ENCODE measurements at regions not wholly inside any gene's neighbourhood (a gene's known extent, or its start where the extent isn't known, plus 50 kb on each side); places are given as distances from the start of the nearest gene placed in this dataset.
"Not testable (repeated sequence)": the region's sequence is repeated elsewhere in the genome, so short reads cannot be mapped to it uniquely, and the experiment has no call there.

- no peak for DNase-seq (ENCODE audit: low spot score)
Measured at GRCh38 chr4:3648731-3649130, 116.5 kb upstream of the LRPAP1 start.

DNA sequence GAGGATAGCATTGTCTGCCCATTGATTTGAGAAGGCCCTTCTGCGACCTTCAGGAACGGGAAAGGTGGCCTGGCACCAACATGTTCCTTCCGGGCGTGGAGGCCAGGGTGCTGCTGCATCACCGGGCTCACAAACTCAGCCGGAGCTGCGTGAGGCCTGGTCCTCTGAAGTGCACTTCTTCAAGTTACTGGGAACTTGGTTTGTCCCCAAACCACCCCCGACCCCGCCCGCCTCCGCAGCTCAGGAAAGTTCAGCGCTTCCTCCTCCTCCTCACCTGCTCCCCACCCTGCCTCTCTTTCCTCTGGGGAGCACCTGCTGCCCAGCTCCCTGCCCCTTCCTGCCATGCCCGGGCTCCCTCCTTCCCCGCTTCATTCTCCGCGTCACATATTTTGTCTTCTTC is 116.0 kb upstream of the LRPAP1 start:
- DNase-seq (ENCODE audit: low spot score) = no peak

DNA sequence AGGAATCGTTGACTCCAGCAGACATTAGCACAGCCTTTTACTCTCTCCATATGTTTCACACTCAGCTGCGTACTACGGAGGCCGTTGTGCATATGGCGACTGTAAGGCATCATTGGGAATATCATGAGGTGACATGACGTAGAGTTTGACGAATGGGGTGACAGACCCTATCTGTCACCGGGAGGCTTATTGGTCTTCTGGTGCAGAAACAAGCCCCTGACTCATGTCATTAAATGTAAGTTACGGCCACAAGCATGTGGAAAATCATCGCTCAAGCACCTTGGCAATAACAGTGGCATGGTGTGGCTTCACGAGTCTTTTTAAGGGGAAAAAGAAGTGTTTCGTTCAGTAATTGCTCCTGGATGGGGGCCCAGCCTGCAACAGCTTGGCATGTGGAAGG is 115.2 kb upstream of the LRPAP1 start:
- no peak for DNase-seq (ENCODE audit: low spot score)

DNA sequence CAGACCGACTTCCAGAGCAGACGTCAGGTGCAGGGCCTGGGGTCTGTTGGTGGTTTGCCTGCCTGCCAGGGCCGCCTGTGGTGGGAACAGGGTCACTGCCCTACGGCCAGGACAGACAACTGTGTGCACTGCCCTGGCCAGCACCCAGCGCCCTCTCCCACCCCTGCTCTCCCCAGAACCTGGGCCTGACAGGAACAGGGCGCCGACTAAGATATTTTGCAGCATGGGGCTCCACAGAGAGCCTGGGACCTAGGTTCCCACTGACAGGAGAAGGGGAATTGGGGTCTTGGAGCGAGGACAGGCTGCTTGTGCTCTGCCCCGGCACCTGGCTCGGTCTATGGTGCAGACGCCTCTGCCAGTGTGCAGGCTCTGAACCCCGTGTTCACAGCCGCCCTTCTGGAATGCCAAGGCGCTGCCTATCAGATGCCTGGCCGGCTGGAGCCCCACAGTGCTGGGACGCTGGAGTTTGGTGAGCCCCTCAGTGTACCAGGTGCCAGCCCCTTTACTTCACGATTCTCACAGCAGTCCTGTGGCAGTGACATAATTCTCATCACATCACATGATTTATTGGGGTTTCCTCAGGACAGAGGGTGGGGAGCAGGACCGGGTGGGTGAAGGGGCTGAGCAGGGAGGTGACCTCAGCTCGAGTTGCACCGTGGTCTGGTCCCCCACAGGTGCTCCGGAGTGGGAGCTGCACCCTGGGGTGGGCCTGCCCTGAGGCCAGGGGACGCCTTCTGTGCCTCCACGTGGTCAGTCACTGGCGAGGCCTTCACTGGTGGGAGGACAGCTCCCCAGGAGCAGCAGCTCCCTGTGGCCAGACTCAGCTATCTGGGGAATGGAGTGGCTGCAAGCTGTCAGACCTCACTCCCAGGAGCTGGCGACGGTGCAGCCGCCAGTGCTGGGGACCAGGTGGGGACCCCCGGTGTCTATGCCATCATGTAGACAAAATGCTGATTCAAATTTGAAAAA is 113.8 kb upstream of the LRPAP1 start:
- no peak for DNase-seq (ENCODE audit: low spot score)

DNA sequence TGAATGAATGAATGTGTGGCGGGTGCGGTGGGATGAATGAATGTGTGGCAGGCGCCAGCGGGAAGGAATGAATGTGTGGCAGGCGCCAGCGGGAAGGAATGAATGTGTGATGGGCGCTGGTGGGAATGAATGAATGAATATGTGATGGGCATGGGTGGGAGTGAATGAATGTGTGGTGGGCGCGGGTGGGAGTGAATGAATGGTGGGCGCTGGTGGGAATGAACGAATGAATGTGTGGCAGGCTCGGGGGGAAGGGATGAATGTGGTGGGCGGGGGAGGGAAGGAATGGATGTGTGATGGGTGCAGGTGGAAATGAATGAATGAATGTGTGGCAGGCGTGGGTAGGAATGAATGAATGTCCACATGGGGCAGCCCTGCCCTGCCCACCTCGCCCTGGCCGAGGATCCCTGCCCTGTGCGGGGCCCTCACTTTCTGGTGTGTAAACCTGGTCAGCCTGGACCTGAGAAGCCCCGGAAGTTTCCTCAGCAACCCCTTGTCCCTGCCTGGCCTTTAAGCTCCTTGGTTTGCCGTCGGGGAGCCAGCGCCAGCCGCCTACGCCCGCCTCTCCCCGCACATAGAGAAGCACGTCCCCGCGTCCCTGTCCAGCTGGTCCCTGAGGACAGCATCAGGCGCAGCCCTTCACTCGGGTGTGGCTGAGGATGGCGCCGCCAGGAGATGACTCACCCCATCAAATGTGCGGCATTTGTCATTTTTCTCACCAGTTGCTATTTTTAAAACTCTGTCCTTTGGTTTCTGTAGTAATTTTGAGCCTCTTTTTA is 112.8 kb upstream of the LRPAP1 start:
- no peak for DNase-seq (ENCODE audit: low spot score)

GRCh38 chr4:3643518-3644433 is 111.6 kb upstream of the LRPAP1 start:
- no peak for DNase-seq (ENCODE audit: low spot score)

DNA sequence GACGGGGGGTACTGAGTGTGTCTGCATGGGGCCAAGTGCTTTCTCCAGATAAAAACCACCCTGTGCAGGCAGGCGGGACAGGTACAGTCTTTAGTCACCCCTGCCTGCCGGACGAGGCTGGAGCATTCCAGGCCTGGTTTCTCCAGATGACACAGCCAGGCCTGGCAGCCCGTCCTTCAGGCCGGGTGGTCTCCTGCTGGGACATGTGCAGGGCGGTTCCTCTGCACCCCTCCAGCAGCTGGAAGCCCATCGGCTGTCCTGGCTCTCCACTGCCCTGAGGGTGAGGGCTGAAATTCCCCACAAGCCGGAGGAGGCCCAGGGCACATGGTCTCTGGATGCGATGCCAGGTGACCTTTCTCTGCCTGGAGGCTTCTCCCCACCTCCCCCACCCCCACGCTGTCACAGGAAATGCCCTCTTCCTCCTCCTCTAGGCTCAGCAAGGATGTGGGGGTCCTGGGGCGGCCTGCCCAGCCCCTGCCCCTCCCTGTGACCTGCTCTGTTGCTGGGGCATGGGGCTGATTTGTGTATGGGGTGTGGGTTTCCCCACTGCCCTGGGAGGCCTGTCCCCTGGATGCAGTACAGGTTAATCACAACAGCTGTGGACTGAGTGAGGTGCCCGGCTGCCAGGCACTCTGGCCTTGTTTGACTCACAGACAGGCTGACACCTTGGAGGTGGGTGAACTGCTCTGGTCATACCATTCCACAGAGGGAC is 110.7 kb upstream of the LRPAP1 start:
- no peak for DNase-seq (ENCODE audit: low spot score)

DNA sequence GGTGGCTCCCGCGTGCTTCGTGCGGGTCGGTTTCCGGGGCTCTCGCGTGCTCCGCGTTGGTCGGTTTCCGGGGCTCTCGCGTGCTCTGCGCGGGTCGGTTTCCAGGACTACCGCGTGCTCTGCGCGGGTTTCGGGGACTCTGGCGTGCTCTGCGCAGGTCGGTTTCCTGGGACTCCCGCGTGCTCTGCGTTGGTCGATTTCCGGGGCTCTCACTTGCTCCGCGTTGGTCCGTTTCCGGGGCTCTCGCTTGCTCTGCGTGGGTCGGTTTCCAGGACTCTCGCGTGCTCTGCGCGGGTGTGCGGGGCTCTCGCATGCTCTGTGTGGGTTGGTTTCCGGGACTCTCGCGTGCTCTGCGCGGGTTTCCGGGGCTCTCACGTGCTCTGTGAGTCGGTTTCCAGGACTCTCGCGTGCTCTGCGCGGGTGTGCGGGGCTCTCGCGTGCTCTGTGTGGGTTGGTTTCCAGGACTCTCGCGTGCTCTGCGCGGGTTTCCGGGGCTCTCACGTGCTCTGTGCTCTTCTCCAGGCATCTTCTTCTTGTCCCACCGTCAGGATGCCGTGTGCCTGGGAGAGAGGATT is 109.9 kb upstream of the LRPAP1 start:
- no peak for DNase-seq (ENCODE audit: low spot score)

DNA sequence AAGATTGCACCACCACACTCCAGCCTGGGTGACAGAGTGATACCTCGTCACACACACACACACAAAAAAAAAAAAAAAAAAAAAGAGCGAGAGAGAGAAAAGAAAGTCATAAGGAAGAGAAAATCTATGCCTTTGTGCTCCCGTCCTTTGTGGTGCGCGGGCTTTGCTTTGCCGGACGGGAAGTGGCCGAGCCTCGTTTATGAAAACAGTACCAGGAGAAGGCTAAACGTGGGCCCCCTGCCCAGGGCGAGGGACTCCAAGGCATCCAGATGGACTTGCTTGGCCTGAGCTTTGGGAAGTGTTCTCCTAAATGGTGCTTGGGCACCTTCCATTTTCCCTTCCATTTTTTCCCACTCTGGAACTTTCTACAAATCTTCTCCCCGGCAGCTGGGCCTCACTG is 109.3 kb upstream of the LRPAP1 start:
- DNase-seq (ENCODE audit: low spot score) = no peak

- no peak for DNase-seq (ENCODE audit: low spot score)
Measured at GRCh38 chr4:3640587-3640962, 108.4 kb upstream of the LRPAP1 start.

- no peak for DNase-seq (ENCODE audit: low spot score)
Measured at GRCh38 chr4:3639613-3640586, 107.7 kb upstream of the LRPAP1 start.

DNA sequence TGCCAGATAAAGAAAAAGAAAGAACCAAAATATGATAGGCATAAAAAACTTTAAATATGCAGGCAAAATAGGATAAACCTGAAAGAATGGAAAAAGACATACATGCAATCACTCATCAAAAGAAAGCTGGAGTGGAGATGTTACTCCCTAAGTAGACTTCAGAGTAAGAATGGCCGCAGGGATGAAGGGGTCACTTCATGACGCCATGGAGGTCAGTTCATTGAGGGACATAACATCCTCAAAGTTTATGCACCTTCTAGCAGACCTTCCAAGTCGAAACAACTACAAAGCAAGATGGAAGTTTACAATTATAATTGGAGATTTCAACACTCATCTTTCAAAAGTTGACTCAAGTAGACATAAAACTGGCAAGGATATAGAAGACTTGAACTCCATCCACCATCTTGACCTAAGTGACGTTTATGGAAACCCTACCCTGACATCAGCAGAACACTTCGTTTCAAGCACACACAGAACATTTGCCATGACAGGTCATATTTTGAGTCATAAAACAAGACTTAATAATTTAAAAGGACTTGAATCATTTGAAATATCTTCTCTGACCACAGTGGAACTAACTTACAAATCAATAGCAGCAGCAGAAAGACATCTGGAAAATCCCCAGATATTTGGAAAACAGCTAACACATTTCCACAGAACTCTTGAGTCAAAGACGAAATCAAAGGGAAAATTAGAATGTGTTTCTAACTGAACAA is 106.0 kb upstream of the LRPAP1 start:
- no peak for DNase-seq (ENCODE audit: low spot score)

DNA sequence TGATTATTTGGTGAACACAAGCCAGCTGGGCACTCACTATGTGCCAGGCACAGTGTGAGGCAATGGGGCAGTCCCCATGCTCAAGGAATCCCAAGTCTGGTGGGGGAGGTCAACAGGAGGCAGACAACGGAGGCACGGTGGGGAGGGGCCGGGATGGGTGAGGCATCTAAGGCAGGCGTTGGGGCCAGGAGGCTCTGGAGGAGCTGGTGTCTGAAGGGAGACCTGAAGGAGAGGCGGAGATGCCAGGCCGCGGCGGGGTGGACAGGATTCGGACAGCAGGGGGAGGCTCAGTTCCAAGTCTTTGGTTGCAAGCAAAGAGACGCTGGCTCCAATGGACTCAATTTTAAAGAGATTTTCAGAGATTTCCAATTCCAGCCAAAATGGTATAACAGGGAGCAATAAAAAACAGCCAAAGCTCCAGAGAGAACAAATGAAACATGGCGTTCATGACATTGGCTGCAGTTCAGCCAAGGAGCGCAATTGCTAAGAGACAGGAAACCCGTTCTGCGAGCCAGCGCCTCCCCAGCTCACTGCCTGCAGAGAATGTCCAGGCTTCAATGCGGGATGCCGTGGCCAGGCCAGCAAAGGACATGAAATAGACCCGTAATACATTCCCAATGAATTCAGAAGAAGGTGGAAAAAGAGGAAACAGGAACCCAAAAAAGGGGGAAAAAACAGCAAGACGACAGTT is 105.2 kb upstream of the LRPAP1 start:
- no peak for DNase-seq (ENCODE audit: low spot score)

- no peak for DNase-seq (ENCODE audit: low spot score)
Measured at GRCh38 chr4:3636646-3637320, 104.6 kb upstream of the LRPAP1 start.

- not testable (repeated sequence) for DNase-seq (ENCODE audit: low spot score)
Measured at GRCh38 chr4:3636020-3636419, 103.8 kb upstream of the LRPAP1 start.

DNA sequence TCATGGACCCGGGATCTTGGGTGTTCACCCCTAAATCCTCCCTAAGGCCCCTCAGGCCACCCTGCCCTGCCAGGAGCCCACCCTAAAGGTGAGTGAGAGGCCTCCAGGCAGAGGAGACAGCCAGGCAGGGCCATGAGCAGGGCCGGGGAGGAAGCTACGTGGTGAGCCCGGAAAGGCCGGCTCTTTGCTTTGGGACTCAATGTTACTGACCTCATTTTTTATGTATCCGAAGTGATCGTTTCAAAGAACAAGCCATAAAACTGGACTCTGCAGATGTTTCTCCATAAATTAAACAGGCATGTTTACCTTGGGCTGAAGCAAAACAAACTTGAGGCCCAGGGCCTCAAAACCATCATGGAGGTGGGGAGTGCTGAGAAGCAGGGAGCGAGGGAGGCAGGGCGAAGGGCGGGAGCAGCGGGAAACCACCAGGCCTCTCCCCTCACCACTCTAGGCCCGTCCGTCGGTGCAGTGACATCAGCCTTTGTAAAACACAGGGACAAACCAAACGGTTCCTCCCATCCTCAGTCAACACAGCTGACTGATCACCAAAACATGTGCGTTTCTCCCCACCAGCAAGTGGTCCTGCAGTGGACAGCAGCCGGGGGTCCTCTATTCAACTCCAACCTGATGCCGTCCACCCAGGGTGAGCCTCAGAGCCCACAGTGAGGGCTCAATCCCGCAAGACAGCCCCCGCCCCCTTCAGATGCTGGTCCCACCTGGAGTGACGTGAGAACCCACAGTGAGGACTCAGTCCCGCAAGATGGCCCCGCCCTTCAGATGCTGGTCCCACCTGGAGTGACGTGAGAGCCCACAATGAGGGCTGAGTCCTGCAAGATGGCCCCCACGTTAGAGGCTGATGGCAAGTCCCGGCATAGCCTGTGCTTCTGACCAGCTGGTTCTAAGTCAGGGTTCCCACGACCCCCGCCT is 102.9 kb upstream of the LRPAP1 start:
- no peak for DNase-seq (ENCODE audit: low spot score)
